Testis (tissue), 2 donors: ENCODE measurements at regions not wholly inside any gene's neighbourhood (a gene's known extent, or its start where the extent isn't known, plus 50 kb on each side); places are given as distances from the start of the nearest gene placed in this dataset.

Experiments
- POLR2A ChIP-seq: fragments of 450-650 bp; IDR thresholded peaks from one replicate; pipeline ENCODE4 v1.6.1; 2017; ENCODE audit warnings: antibody characterized with exemption, mild to moderate bottlenecking, moderate library complexity
- TF ChIP-seq, protein P1 (sequence below), 3 experiments: fragments of 450-650 bp in 2 of 3; fragments of 200-600 bp in 1 of 3; sonication (generic) in 1 of 3; IDR thresholded peaks; one replicate each; pipeline ENCODE4 v1.5.1; 2016 to 2019; ENCODE audit warnings: antibody characterized with exemption in 3 of 3, mild to moderate bottlenecking in 2 of 3, moderate library complexity in 1 of 3

DNA sequence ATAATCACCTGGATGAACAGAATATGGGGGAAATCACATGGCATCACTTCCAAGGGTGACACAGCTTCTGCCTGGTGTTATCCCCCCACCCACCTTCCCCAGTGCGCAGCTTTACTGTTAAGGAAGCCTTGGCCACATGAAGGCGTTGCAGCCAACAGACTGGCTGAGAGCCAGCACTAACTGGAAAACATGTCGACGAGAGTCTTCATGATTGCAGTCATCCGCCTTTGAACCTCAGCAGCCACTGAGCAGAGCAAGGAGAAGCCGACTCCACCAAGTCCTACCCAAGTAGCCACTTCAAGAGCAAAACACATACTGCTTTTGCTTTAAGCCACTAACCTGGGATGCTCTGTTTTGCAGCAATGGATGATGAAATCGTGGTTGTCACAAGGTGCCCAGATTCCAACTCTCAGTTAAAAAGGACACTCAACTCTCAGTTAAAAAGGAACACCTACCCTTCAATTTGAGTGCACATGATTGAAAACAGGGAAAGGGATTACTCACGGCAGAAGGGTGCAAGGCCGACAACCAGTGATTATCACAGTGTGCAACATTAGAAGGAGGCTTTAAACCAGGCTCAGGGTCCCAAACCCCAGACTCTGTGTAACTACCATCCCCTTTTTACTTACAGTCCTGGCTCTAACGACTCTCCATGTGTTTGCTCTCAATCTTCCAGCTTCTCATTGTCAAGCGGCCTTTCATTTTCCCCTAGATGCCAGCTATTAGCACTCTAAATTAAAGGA, 149.1 kb downstream of the KLF12 start:
- TF ChIP-seq, protein P1, sequence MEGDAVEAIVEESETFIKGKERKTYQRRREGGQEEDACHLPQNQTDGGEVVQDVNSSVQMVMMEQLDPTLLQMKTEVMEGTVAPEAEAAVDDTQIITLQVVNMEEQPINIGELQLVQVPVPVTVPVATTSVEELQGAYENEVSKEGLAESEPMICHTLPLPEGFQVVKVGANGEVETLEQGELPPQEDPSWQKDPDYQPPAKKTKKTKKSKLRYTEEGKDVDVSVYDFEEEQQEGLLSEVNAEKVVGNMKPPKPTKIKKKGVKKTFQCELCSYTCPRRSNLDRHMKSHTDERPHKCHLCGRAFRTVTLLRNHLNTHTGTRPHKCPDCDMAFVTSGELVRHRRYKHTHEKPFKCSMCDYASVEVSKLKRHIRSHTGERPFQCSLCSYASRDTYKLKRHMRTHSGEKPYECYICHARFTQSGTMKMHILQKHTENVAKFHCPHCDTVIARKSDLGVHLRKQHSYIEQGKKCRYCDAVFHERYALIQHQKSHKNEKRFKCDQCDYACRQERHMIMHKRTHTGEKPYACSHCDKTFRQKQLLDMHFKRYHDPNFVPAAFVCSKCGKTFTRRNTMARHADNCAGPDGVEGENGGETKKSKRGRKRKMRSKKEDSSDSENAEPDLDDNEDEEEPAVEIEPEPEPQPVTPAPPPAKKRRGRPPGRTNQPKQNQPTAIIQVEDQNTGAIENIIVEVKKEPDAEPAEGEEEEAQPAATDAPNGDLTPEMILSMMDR (IDR thresholded peaks at IDR 0.05), result no peak
- no peak for TF ChIP-seq POLR2A
